Thyroid gland (tissue), 4 donors: ENCODE measurements at regions not wholly inside any gene's neighbourhood (a gene's known extent, or its start where the extent isn't known, plus 50 kb on each side); places are given as distances from the start of the nearest gene placed in this dataset.

Source experiments
- DNase-seq, 2 donors: peaks; one replicate each; pipeline ENCODE4 v3.0.0-alpha.2; 2019
- H3K27ac ChIP-seq, 3 donors: fragments of 200-600 bp; sonication (generic); 1 replicate in 2 of 3; 2 replicates in 1 of 3; pipeline ENCODE4 v1.5.1; 2016 to 2019; ENCODE audit warnings: mild to moderate bottlenecking in 1 of 3, moderate library complexity in 1 of 3
- H3K27me3 ChIP-seq: fragments of 200-600 bp; sonication (generic); one replicate; pipeline ENCODE4 v1.5.1; 2019
- H3K36me3 ChIP-seq, 2 donors: fragments of 200-600 bp; sonication (generic); one replicate each; pipeline ENCODE4 v1.5.1; 2016 to 2019
- H3K4me1 ChIP-seq, 2 donors: fragments of 200-600 bp; sonication (generic); one replicate each; pipeline ENCODE4 v1.5.1; 2017 to 2019
- H3K4me3 ChIP-seq, 3 donors: fragments of 200-600 bp; sonication (generic); replicated peaks in 1 of 3; 1 replicate in 2 of 3; 2 replicates in 1 of 3; pipeline ENCODE4 v1.5.1; 2016; ENCODE audit warnings: mild to moderate bottlenecking in 1 of 3
- H3K9me3 ChIP-seq: fragments of 200-600 bp; sonication (generic); one replicate; pipeline ENCODE4 v1.5.1; 2017
- CTCF ChIP-seq, 6 experiments: fragments of 200-600 bp in 3 of 6; fragments of 450-650 bp in 3 of 6; sonication (generic) in 3 of 6; IDR thresholded peaks; one replicate each; pipeline ENCODE4 v1.5.1; 2016 to 2019; ENCODE audit warnings: antibody characterized with exemption in 6 of 6, mild to moderate bottlenecking in 2 of 6, inconsistent platforms in 1 of 6, moderate library complexity in 1 of 6
- POLR2A ChIP-seq, 2 donors: fragments of 450-650 bp; IDR thresholded peaks; one replicate each; pipeline ENCODE4 v1.6.1; 2017; ENCODE audit warnings: antibody characterized with exemption in 2 of 2, mild to moderate bottlenecking in 2 of 2, moderate library complexity in 1 of 2
- WGBS, 2 donors: methylation state at CpG; one replicate each; pipeline ENCODE4 v1.1.5; 2017; 5-methylcytosine and 5-hydroxymethylcytosine counted together
- intact Hi-C: fragments of 100-400 bp; cut with DNase I; formaldehyde crosslinking; loops from one replicate; pipeline ENCODE4 v1.15.1; 2023

GRCh38 chr10:75326306-75326705, 75.3 kb downstream of the ZNF503 start:
- H3K36me3 ChIP-seq = no peaks in the 10 kb centered on the region
- H3K27me3 ChIP-seq = no peaks in the 10 kb centered on the region
- H3K27ac ChIP-seq = no peak overlapping the region
- no peaks in the 10 kb centered on the region for H3K4me1 ChIP-seq
- no peaks in the 10 kb centered on the region for H3K9me3 ChIP-seq
- intact Hi-C loops = no loop called here
- H3K4me3 ChIP-seq = no peak overlapping the region
- no peak for DNase-seq
- TF ChIP-seq CTCF (IDR thresholded peaks at IDR 0.05) = no peak
- TF ChIP-seq POLR2A (IDR thresholded peaks at IDR 0.05) = no peak

GRCh38 chr10:75319274-75319673, 82.3 kb downstream of the ZNF503 start:
- Histone ChIP-seq H3K9me3 (no peaks in the 10 kb centered on the region), H3K36me3 (no peaks in the 10 kb centered on the region), H3K27ac (no peak overlapping the region), H3K27me3 (no peaks in the 10 kb centered on the region), H3K4me3 (no peak overlapping the region), H3K4me1 (no peaks in the 10 kb centered on the region)
- TF ChIP-seq POLR2A (IDR thresholded peaks at IDR 0.05) (no peak), CTCF (IDR thresholded peaks at IDR 0.05) (no peak)
- no peak for DNase-seq
- intact Hi-C loops = no loop called here

- no peak overlapping the region for H3K4me3 ChIP-seq
- H3K9me3 ChIP-seq = no peaks in the 10 kb centered on the region
- WGBS, 2 donors = 92 to 94% methylated on average over 1 of the region's 1 CpG
- intact Hi-C loops = no loop called here
- H3K27ac ChIP-seq = no peak overlapping the region
- H3K27me3 ChIP-seq = no peaks in the 10 kb centered on the region
- TF ChIP-seq POLR2A (IDR thresholded peaks at IDR 0.05) (no peak), CTCF (IDR thresholded peaks at IDR 0.05) (no peak)
- H3K36me3 ChIP-seq = no peaks in the 10 kb centered on the region
- no peaks in the 10 kb centered on the region for H3K4me1 ChIP-seq
- DNase-seq = no peak
Observed at GRCh38 chr10:75314570-75314969, 78.8 kb upstream of the COMTD1 start.

GRCh38 chr10:75312440-75312839, 76.7 kb upstream of the COMTD1 start:
- no peaks in the 10 kb centered on the region for H3K4me1 ChIP-seq
- no peaks in the 10 kb centered on the region for H3K36me3 ChIP-seq
- intact Hi-C loops = no loop called here
- TF ChIP-seq CTCF (IDR thresholded peaks at IDR 0.05) (no peak), POLR2A (IDR thresholded peaks at IDR 0.05) (no peak)
- no peak for DNase-seq
- H3K4me3 ChIP-seq = no peak overlapping the region
- no peak overlapping the region for H3K27ac ChIP-seq
- no peaks in the 10 kb centered on the region for H3K9me3 ChIP-seq
- H3K27me3 ChIP-seq = no peaks in the 10 kb centered on the region

- DNase-seq = no peak
- no peaks in the 10 kb centered on the region for H3K4me1 ChIP-seq
- intact Hi-C loops = no loop called here
Observed at GRCh38 chr10:75305675-75306074, 69.9 kb upstream of the COMTD1 start.

More at GRCh38 chr10:75305675-75306074, 69.9 kb upstream of the COMTD1 start:
- Histone ChIP-seq H3K36me3 (no peaks in the 10 kb centered on the region), H3K27me3 (no peaks in the 10 kb centered on the region), H3K4me3 (no peak overlapping the region), H3K27ac (no peak overlapping the region), H3K9me3 (no peaks in the 10 kb centered on the region)
- TF ChIP-seq CTCF (IDR thresholded peaks at IDR 0.05) (no peak), POLR2A (IDR thresholded peaks at IDR 0.05) (no peak)
